K562 (cell line): ENCODE measurements at regions not wholly inside any gene's neighbourhood (a gene's known extent, or its start where the extent isn't known, plus 50 kb on each side); places are given as distances from the start of the nearest gene placed in this dataset.

ENCODE experiments used
- ARID1B ChIP-seq: fragments of 450-650 bp; IDR thresholded peaks from 2 replicates; pipeline ENCODE4 v1.6.1; 2016; ENCODE audit warnings: antibody characterized with exemption, mild to moderate bottlenecking, inconsistent platforms
- BDP1 ChIP-seq: IDR thresholded peaks from 3 replicates; pipeline ENCODE4 v1.6.1; 2011; ENCODE audit not compliant: insufficient read length, insufficient read depth
- C11orf30 ChIP-seq: fragments of 450-650 bp; IDR thresholded peaks from 2 replicates; pipeline ENCODE4 v1.6.1; 2016; ENCODE audit warnings: low read depth, mild to moderate bottlenecking
- CBFA2T2 ChIP-seq: fragments of 450-650 bp; conservative IDR thresholded peaks from 2 replicates; pipeline ENCODE4 v1.6.1; 2017; ENCODE audit warnings: mild to moderate bottlenecking
- CREB1 ChIP-seq, 2 experiments: sonication (generic) in 1 of 2; formaldehyde crosslinking in 1 of 2; IDR thresholded peaks; 2 replicates each; pipeline versions ENCODE4 v1.6.1 to v1.8.0; 2012 to 2022; ENCODE audit warnings: inconsistent platforms in 1 of 2, mild to moderate bottlenecking in 1 of 2, missing genetic modification reagents in 1 of 2, moderate library complexity in 1 of 2
- CTBP1 ChIP-seq: fragments of 450-650 bp; IDR thresholded peaks from 2 replicates; pipeline ENCODE4 v1.6.1; 2016; ENCODE audit warnings: borderline replicate concordance
- EP400 ChIP-seq: fragments of 450-650 bp; IDR thresholded peaks from 2 replicates; pipeline ENCODE4 v1.6.1; 2017; ENCODE audit warnings: antibody characterized with exemption, mild to moderate bottlenecking, moderate library complexity
- HMG20B ChIP-seq: fragments of 250-450 bp; sonication (Bioruptor Pico); IDR thresholded peaks from 2 replicates; pipeline ENCODE4 v1.5.0; 2021; ENCODE audit warnings: mild to moderate bottlenecking
- KLF1 ChIP-seq: fragments of 450-650 bp; IDR thresholded peaks from 2 replicates; pipeline ENCODE4 v1.6.1; 2016; ENCODE audit warnings: missing genetic modification characterization, missing compliant biosample characterization
- MIER1 ChIP-seq: fragments of 450-650 bp; IDR thresholded peaks from 2 replicates; pipeline ENCODE4 v1.6.1; 2016; ENCODE audit warnings: antibody characterized with exemption, mild to moderate bottlenecking, low read depth
- MITF ChIP-seq: IDR thresholded peaks from 2 replicates; pipeline ENCODE4 v1.6.1; 2014; ENCODE audit warnings: antibody characterized with exemption
- NEUROD1 ChIP-seq: fragments of 150-350 bp; IDR thresholded peaks from 2 replicates; pipeline ENCODE4 v1.6.1; 2014; ENCODE audit warnings: borderline replicate concordance, low read length, low read depth; ENCODE audit not compliant: partially characterized antibody
- NFRKB ChIP-seq: fragments of 450-650 bp; IDR thresholded peaks from 2 replicates; pipeline ENCODE4 v1.6.1; 2016; ENCODE audit warnings: low read depth
- NR2C2 ChIP-seq, 2 experiments: fragments of 200-800 bp in 1 of 2; sonication (Bioruptor generic) in 1 of 2; sonication (generic) in 1 of 2; formaldehyde crosslinking in 1 of 2; IDR thresholded peaks; 2 replicates each; pipeline versions ENCODE4 v1.6.1 to v1.8.0; 2016 to 2022; ENCODE audit warnings: mild to moderate bottlenecking in 1 of 2, missing compliant biosample characterization in 1 of 2, missing genetic modification characterization in 1 of 2, missing genetic modification reagents in 1 of 2
- NR3C1 ChIP-seq: sonication (generic); formaldehyde crosslinking; IDR thresholded peaks from 2 replicates; pipeline ENCODE4 v1.8.1; 2022; ENCODE audit warnings: missing genetic modification reagents
- PHF20 ChIP-seq: fragments of 450-650 bp; IDR thresholded peaks from 2 replicates; pipeline ENCODE4 v1.6.1; 2018; ENCODE audit not compliant: partially characterized antibody
- RNF219 ChIP-seq: fragments of 250-450 bp; sonication (Bioruptor Pico); IDR thresholded peaks from 2 replicates; pipeline ENCODE4 v1.5.0; 2022; ENCODE audit warnings: mild to moderate bottlenecking
- SMAD3 ChIP-seq: fragments of 450-650 bp; formaldehyde crosslinking; conservative IDR thresholded peaks from 2 replicates; pipeline ENCODE4 v1.4.0; 2020; ENCODE audit warnings: mild to moderate bottlenecking
- SMARCA5 ChIP-seq: fragments of 450-650 bp; IDR thresholded peaks from 2 replicates; pipeline ENCODE4 v1.6.1; 2016
- SPI1 ChIP-seq: IDR thresholded peaks from 2 replicates; pipeline ENCODE4 v1.6.1; 2011; ENCODE audit warnings: low read depth, low read length, control low read depth, borderline replicate concordance
- TEAD2 ChIP-seq: fragments of 450-650 bp; IDR thresholded peaks from 2 replicates; pipeline ENCODE4 v1.6.1; 2016; ENCODE audit warnings: missing genetic modification characterization, control low read depth, missing compliant biosample characterization
- TRIM24 ChIP-seq, 2 experiments: fragments of 450-650 bp; IDR thresholded peaks; 2 replicates each; pipeline ENCODE4 v1.6.1; 2016
- TRIM28 ChIP-seq: fragments of 450-650 bp; IDR thresholded peaks from 2 replicates; pipeline ENCODE4 v1.6.1; 2017
- ZBTB33 ChIP-seq: sonication (generic); formaldehyde crosslinking; IDR thresholded peaks from 2 replicates; pipeline ENCODE4 v1.8.1; 2023; ENCODE audit warnings: mild to moderate bottlenecking, missing genetic modification reagents
- ZNF212 ChIP-seq: fragments of 450-650 bp; formaldehyde crosslinking; IDR thresholded peaks from 2 replicates; pipeline ENCODE4 v1.4.0; 2020; ENCODE audit warnings: mild to moderate bottlenecking
- ZNF24 ChIP-seq: fragments of 450-650 bp; IDR thresholded peaks from 2 replicates; pipeline ENCODE4 v1.6.1; 2016
- ZNF551 ChIP-seq: fragments of 250-450 bp; sonication (Bioruptor Pico); IDR thresholded peaks from 2 replicates; pipeline ENCODE4 v1.5.0; 2021; ENCODE audit warnings: mild to moderate bottlenecking, moderate library complexity

GRCh38 chr12:93243689-93244513, 133.8 kb upstream of the NUDT4 start (continued):
- TF ChIP-seq NR2C2 (CRISPR knock-in tag; IDR thresholded peaks at IDR 0.05) (no peak), NR2C2 (tag; IDR thresholded peaks at IDR 0.05) (peak; percentile 94), C11orf30 (peak; percentile 80), CTBP1 (peak; percentile 36; the same call in 1 of the 2 replicates), ZNF212 (CRISPR knock-in tag) (no peak), NR3C1 (CRISPR knock-in tag) (no peak), MIER1 (no peak), MITF (no peak), HMG20B (CRISPR knock-in tag) (no peak), KLF1 (tag) (no peak), SMARCA5 (no peak), ZBTB33 (CRISPR knock-in tag) (no peak), NEUROD1 (no peak), RNF219 (CRISPR knock-in tag) (no peak), SPI1 (0 out of 2 replicates have a peak, but pooled peaks have one; percentile 13), ZNF551 (CRISPR knock-in tag) (no peak), TRIM28 (no peak), NFRKB (no peak), TEAD2 (no peak), SMAD3 (CRISPR knock-in tag) (no peak), ZNF24 (no peak), CBFA2T2 (no peak), TRIM24 (IDR thresholded peaks at IDR 0.05) (peak; percentile 89 to 90), EP400 (no peak; the same call in 1 of the 2 replicates), CREB1 (IDR thresholded peaks at IDR 0.05) (no peak), CREB1 (CRISPR knock-in tag; IDR thresholded peaks at IDR 0.05) (no peak), PHF20 (no peak), BDP1 (no peak), ARID1B (peak; percentile 56; the same call in 1 of the 2 replicates)
